ENCODE measurements at regions not wholly inside any gene's neighbourhood (a gene's known extent, or its start where the extent isn't known, plus 50 kb on each side); places are given as distances from the start of the nearest gene placed in this dataset.

DNA sequence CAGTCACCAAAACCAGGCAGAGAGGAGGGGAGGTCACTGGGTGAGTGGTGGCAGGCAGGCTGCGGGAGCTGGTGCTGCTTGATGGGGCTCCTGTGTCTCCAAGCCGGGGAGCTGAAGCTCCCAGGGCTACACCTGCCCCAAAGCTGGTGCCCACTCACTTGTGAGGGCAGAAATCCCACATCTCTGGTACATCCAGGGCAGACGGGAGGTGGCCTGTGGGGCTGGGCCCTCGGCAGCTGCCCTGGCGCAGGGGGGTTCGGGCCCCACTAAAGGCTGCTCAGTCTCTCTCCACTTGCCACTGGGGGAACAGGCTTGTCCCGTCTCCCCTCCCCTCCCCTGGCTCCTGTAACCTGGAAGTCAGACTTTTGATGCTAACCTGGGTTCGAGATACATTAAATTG, 55.6 kb upstream of the PPARA start:
- H3K36me3 ChIP-seq: peaks cover 27% of the 10 kb centered on the region
- no peaks in the 10 kb centered on the region for H3K9me3 ChIP-seq
- no peak overlapping the region for H3K4me3 ChIP-seq
- no CpG with 5 or more reads among the region's 8 CpGs for WGBS
- H3K27ac ChIP-seq: peak overlapping the region; percentile 98
- no peaks in the 10 kb centered on the region for H3K27me3 ChIP-seq
- peaks cover 94% of the 10 kb centered on the region for H3K4me1 ChIP-seq
- no peak for DNase-seq (ENCODE audit: low spot score in 2 of 2)
- TF ChIP-seq, protein P1, sequence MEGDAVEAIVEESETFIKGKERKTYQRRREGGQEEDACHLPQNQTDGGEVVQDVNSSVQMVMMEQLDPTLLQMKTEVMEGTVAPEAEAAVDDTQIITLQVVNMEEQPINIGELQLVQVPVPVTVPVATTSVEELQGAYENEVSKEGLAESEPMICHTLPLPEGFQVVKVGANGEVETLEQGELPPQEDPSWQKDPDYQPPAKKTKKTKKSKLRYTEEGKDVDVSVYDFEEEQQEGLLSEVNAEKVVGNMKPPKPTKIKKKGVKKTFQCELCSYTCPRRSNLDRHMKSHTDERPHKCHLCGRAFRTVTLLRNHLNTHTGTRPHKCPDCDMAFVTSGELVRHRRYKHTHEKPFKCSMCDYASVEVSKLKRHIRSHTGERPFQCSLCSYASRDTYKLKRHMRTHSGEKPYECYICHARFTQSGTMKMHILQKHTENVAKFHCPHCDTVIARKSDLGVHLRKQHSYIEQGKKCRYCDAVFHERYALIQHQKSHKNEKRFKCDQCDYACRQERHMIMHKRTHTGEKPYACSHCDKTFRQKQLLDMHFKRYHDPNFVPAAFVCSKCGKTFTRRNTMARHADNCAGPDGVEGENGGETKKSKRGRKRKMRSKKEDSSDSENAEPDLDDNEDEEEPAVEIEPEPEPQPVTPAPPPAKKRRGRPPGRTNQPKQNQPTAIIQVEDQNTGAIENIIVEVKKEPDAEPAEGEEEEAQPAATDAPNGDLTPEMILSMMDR (IDR thresholded peaks at IDR 0.05): no peak
- no peak for TF ChIP-seq POLR2AphosphoS5 (IDR thresholded peaks at IDR 0.05)
- no peak for TF ChIP-seq POLR2A (IDR thresholded peaks at IDR 0.05)
- no peak for TF ChIP-seq EP300 (IDR thresholded peaks at IDR 0.05)

DNA sequence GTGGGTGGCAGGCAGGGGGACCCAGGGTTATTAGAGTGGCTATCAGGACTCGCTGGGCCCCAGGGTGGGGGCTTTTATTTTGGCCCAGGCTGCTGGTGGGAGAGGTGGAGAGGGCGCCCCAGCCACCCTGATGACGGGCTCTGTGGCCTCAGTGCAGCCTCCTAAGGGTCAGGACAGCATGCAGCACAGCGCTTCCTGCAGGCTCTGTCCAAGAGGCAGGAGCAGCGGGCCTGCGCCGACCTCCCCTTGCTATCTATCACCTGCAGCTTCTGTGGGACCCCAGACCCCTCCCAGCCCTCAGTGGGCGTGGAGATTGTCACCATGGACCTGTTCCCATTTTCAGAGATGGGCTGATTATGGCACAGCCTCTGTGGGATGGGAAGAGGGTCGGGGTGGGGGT, 54.3 kb upstream of the PPARA start:
- Histone ChIP-seq H3K27me3 (no peaks in the 10 kb centered on the region), H3K9me3 (no peaks in the 10 kb centered on the region), H3K4me1 (peaks cover 94% of the 10 kb centered on the region), H3K4me3 (no peak overlapping the region), H3K27ac (peak overlapping the region; percentile 92), H3K36me3 (peaks cover 41% of the 10 kb centered on the region)
- DNase-seq (ENCODE audit: low spot score in 2 of 2): no peak
- no CpG with 5 or more reads among the region's 9 CpGs for WGBS
- no peak for TF ChIP-seq POLR2A (IDR thresholded peaks at IDR 0.05)
- TF ChIP-seq EP300 (IDR thresholded peaks at IDR 0.05): no peak

DNA sequence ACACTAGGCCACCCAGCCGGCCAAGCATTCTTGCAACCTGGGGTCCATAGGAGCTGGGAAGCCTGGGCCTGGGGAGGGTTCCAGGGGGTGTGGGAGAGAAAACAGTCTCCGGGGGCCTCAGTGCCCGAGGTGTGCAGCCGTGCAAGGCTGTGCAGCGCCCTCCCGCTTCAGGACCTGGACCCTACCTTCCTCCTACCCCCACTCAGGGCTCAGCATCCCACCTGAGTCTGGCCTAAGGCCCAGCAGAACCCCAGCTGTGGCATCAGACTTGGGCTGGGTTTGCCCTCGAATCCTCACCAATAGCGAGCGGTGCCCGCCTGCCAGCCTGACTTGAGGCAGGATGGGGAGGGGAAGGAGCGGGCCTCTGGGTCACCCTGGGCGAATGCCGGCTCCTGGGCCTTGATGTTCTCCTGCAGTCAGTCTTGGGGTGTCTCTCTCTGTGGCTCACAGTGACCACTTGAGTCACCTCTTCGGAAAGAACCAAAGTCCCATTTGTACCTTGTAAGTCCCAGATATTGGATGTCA, 53.6 kb upstream of the PPARA start:
- peaks cover 94% of the 10 kb centered on the region for H3K4me1 ChIP-seq
- peak overlapping the region; percentile 92 for H3K27ac ChIP-seq
- H3K36me3 ChIP-seq: peaks cover 42% of the 10 kb centered on the region
- no peak for DNase-seq (ENCODE audit: low spot score in 2 of 2)
- no peak overlapping the region for H3K4me3 ChIP-seq
- H3K27me3 ChIP-seq: no peaks in the 10 kb centered on the region
- TF ChIP-seq, protein P1 (IDR thresholded peaks at IDR 0.05): no peak
- TF ChIP-seq POLR2A (IDR thresholded peaks at IDR 0.05) (no peak), EP300 (IDR thresholded peaks at IDR 0.05) (no peak), POLR2AphosphoS5 (IDR thresholded peaks at IDR 0.05) (no peak)
- H3K9me3 ChIP-seq: no peaks in the 10 kb centered on the region
- WGBS: 73% methylated on average over 3 of the region's 14 CpGs

DNA sequence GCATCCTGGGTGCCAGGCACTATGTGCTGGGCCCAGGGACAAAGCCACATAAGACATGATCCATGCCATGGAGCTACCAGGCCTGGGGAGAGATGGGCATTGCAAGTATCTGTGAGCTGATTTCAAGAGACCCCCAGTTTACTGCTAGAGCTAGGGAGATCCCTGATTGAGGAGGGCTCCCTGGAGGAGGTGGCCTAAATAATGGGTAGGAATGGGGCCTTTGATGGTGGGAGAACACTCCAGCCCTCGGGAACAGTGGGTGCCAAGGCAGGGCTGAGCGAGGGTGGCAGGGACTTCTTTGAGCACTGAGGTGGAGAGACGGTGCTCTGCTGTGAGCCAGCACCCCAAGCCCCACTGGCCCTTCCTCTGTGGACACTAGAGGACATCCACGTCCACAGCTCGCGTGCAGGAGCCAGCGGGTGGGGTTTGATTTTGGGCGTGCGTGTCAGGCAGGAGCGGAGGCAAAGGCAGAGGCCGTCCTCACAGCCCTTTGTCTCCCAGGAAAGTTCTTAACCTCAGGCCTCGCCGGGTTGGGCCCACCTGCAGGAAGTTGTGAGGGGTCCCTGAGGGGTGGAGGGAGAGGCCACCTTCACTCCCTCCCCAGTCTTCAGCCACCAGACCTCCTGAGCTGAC, 52.9 kb upstream of the PPARA start:
- no CpG with 5 or more reads among the region's 13 CpGs for WGBS
- H3K4me3 ChIP-seq: no peak overlapping the region
- peaks cover 94% of the 10 kb centered on the region for H3K4me1 ChIP-seq

DNA sequence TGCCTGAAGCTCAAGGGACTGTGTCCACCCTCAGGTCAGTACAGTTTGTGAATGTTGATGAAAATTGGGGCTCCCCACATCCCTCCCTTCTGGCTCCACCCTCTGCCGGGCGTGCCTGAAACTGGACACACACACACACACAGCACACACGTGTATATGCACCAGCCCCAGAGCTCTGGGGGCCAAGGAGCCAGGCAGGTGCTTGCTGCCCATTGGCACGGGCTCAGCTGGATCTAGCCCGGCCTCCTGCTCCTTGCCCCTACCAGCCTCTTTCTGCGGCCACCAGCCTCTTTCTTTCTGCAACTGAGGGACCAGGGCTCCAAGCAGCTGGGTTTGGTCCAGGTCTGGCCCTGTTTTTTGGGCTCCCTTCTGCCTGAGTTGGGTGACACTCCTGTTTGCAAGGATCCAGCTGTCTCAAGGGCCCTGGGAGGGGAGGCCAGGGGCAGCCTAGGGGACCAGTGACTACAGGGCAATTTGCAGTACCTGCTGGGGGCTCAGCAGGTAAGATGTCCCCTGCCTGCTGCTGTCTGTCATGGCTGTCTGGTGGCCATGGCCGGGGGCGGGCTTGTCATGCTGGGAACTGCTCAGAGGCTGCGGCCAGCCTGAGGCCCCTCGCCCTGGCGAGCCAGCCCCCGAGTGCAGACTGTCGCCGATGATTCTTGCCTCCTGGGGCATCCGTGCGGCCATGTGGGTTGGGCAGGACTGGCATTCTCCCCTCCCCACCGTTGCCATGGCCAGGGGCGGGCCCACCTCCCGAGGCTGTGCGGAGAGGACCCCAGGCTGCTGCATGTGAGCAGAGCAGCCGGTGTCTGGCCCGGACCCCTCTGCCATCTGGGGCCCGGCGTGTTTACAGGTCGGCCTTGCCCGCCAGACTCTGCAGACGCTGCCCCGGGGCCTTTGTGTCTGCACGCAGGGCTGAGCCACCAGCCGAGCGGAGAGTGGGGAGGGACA, 51.5 kb upstream of the PPARA start:
- H3K4me3 ChIP-seq: no peak overlapping the region
- no peaks in the 10 kb centered on the region for H3K27me3 ChIP-seq
- H3K36me3 ChIP-seq: peaks cover 60% of the 10 kb centered on the region
- TF ChIP-seq EP300 (IDR thresholded peaks at IDR 0.05) (no peak), POLR2A (IDR thresholded peaks at IDR 0.05) (no peak), POLR2AphosphoS5 (IDR thresholded peaks at IDR 0.05) (no peak)
- TF ChIP-seq, protein P1 (IDR thresholded peaks at IDR 0.05): no peak
- H3K9me3 ChIP-seq: no peaks in the 10 kb centered on the region
- peak overlapping the region; percentile 92 for H3K27ac ChIP-seq
- 46% methylated on average over 17 of the region's 31 CpGs for WGBS
- DNase-seq (ENCODE audit: low spot score in 2 of 2): no peak
- H3K4me1 ChIP-seq: peaks cover 94% of the 10 kb centered on the region

More for the DNA sequence above, 52.9 kb upstream of the PPARA start:
- H3K9me3 ChIP-seq: no peaks in the 10 kb centered on the region
- peaks cover 46% of the 10 kb centered on the region for H3K36me3 ChIP-seq
- H3K27ac ChIP-seq: peak overlapping the region; percentile 92
- no peaks in the 10 kb centered on the region for H3K27me3 ChIP-seq
- TF ChIP-seq, protein P1 (IDR thresholded peaks at IDR 0.05): no peak
- TF ChIP-seq EP300 (IDR thresholded peaks at IDR 0.05) (no peak), POLR2AphosphoS5 (IDR thresholded peaks at IDR 0.05) (no peak), POLR2A (IDR thresholded peaks at IDR 0.05) (no peak)
- no peak for DNase-seq (ENCODE audit: low spot score in 2 of 2)
